Stimulated activated memory B cell treated with anti-CD40 and anti-IgM and Interleukin-4, amounts not matched to agents 10 μg/mL and 1 μg/mL and 100 μg/mL, for 72 hours (primary cell): ENCODE measurements at regions not wholly inside any gene's neighbourhood (a gene's known extent, or its start where the extent isn't known, plus 50 kb on each side); places are given as distances from the start of the nearest gene placed in this dataset.
A peak's percentile ranks its signal among the peaks of the same experiment; 100 is the strongest.
"Not testable (repeated sequence)": the region's sequence is repeated elsewhere in the genome, so short reads cannot be mapped to it uniquely, and the experiment has no call there.

Source experiments
- ATAC-seq: fragments of 150-1000 bp; cut with Tn5 transposase; 2 replicates; pipeline ENCODE4 v1.10.0; 2021
- H3K27ac Mint-ChIP-seq: one replicate; pipeline ENCODE4 v1.8.0; 2022; ENCODE audit warnings: mild to moderate bottlenecking, mixed read lengths
- H3K27me3 Mint-ChIP-seq: one replicate; pipeline ENCODE4 v1.8.0; 2022; ENCODE audit warnings: mixed read lengths
- H3K36me3 Mint-ChIP-seq: one replicate; pipeline ENCODE4 v1.8.0; 2022; ENCODE audit warnings: mixed read lengths
- H3K4me1 Mint-ChIP-seq: one replicate; pipeline ENCODE4 v1.8.0; 2022; ENCODE audit warnings: mixed read lengths
- H3K4me3 Mint-ChIP-seq: one replicate; pipeline ENCODE4 v1.8.0; 2022; ENCODE audit warnings: mild to moderate bottlenecking, moderate library complexity, mixed read lengths
- H3K9me3 Mint-ChIP-seq: one replicate; pipeline ENCODE4 v1.8.0; 2022; ENCODE audit warnings: mixed read lengths

- Mint-ChIP-seq H3K36me3 (no peaks in the 10 kb centered on the region), H3K4me3 (no peak overlapping the region), H3K27ac (no peak overlapping the region), H3K4me1 (no peaks in the 10 kb centered on the region), H3K27me3 (peaks cover 33% of the 10 kb centered on the region), H3K9me3 (no peaks in the 10 kb centered on the region)
- ATAC-seq: no peak
These were observed 105.6 kb upstream of the DLG1 start for GRCh38 chr3:197404030-197404429.

- ATAC-seq, H3K4me3 Mint-ChIP-seq, H3K9me3 Mint-ChIP-seq, H3K27ac Mint-ChIP-seq, H3K36me3 Mint-ChIP-seq: not testable (repeated sequence)
- Mint-ChIP-seq H3K4me1 (peaks cover 11% of the 10 kb centered on the region), H3K27me3 (peaks cover 26% of the 10 kb centered on the region)
These were observed 104.0 kb upstream of the DLG1 start for GRCh38 chr3:197402401-197402800.

GRCh38 chr3:197399486-197399885 is 101.1 kb upstream of the DLG1 start:
- Mint-ChIP-seq H3K36me3 (no peaks in the 10 kb centered on the region), H3K27ac (no peak overlapping the region), H3K4me3 (no peak overlapping the region), H3K9me3 (no peaks in the 10 kb centered on the region), H3K4me1 (peaks cover 19% of the 10 kb centered on the region), H3K27me3 (peaks cover 44% of the 10 kb centered on the region)
- ATAC-seq: no peak

GRCh38 chr3:197398286-197398878 is 100.0 kb upstream of the DLG1 start:
- H3K27ac Mint-ChIP-seq: no peak overlapping the region
- no peak for ATAC-seq

GRCh38 chr3:197397838-197398237 is 99.4 kb upstream of the DLG1 start:
- no peaks in the 10 kb centered on the region for H3K36me3 Mint-ChIP-seq
- peaks cover 51% of the 10 kb centered on the region for H3K27me3 Mint-ChIP-seq
- H3K9me3 Mint-ChIP-seq: no peaks in the 10 kb centered on the region
- no peak overlapping the region for H3K4me3 Mint-ChIP-seq
- ATAC-seq: no peak
- H3K4me1 Mint-ChIP-seq: peaks cover 30% of the 10 kb centered on the region
- H3K27ac Mint-ChIP-seq: no peak overlapping the region

More at GRCh38 chr3:197398286-197398878, 100.0 kb upstream of the DLG1 start:
- H3K9me3 Mint-ChIP-seq: no peaks in the 10 kb centered on the region
- H3K36me3 Mint-ChIP-seq: no peaks in the 10 kb centered on the region
- no peak overlapping the region for H3K4me3 Mint-ChIP-seq
- H3K27me3 Mint-ChIP-seq: peaks cover 45% of the 10 kb centered on the region
- peaks cover 30% of the 10 kb centered on the region for H3K4me1 Mint-ChIP-seq

GRCh38 chr3:197394464-197395321 is 96.3 kb upstream of the DLG1 start:
- peaks cover 30% of the 10 kb centered on the region for H3K4me1 Mint-ChIP-seq
- H3K4me3 Mint-ChIP-seq: peak overlapping the region; percentile 49
- ATAC-seq: peak; percentile 98
- H3K36me3 Mint-ChIP-seq: no peaks in the 10 kb centered on the region
- peaks cover 51% of the 10 kb centered on the region for H3K27me3 Mint-ChIP-seq
- peak overlapping the region; percentile 93 for H3K27ac Mint-ChIP-seq
- no peaks in the 10 kb centered on the region for H3K9me3 Mint-ChIP-seq

GRCh38 chr3:197394126-197394463 is 95.7 kb upstream of the DLG1 start:
- peaks cover 51% of the 10 kb centered on the region for H3K27me3 Mint-ChIP-seq
- peak overlapping the region; percentile 93 for H3K27ac Mint-ChIP-seq
- H3K36me3 Mint-ChIP-seq, H3K9me3 Mint-ChIP-seq: not testable (repeated sequence)
- peaks cover 30% of the 10 kb centered on the region for H3K4me1 Mint-ChIP-seq
- ATAC-seq: peak; percentile 7
- H3K4me3 Mint-ChIP-seq: peak overlapping the region; percentile 49

- no peak for ATAC-seq
These were observed 95.3 kb upstream of the DLG1 start for GRCh38 chr3:197393711-197394110.

GRCh38 chr3:197392961-197393360 is 94.5 kb upstream of the DLG1 start:
- Mint-ChIP-seq H3K27me3 (peaks cover 50% of the 10 kb centered on the region), H3K4me3 (no peak overlapping the region), H3K36me3 (no peaks in the 10 kb centered on the region), H3K4me1 (peaks cover 21% of the 10 kb centered on the region), H3K27ac (no peak overlapping the region), H3K9me3 (no peaks in the 10 kb centered on the region)
- ATAC-seq: no peak

More at GRCh38 chr3:197393711-197394110, 95.3 kb upstream of the DLG1 start:
- peaks cover 51% of the 10 kb centered on the region for H3K27me3 Mint-ChIP-seq
- peaks cover 28% of the 10 kb centered on the region for H3K4me1 Mint-ChIP-seq
- H3K9me3 Mint-ChIP-seq: no peaks in the 10 kb centered on the region
- H3K36me3 Mint-ChIP-seq: no peaks in the 10 kb centered on the region
- peak overlapping the region; percentile 93 for H3K27ac Mint-ChIP-seq
- H3K4me3 Mint-ChIP-seq: no peak overlapping the region

GRCh38 chr3:197381371-197381770 is 83.0 kb upstream of the DLG1 start:
- Mint-ChIP-seq H3K9me3 (no peaks in the 10 kb centered on the region), H3K4me3 (no peak overlapping the region), H3K36me3 (no peaks in the 10 kb centered on the region), H3K4me1 (no peaks in the 10 kb centered on the region), H3K27ac (no peak overlapping the region), H3K27me3 (peaks cover 17% of the 10 kb centered on the region)
- ATAC-seq: no peak

- no peaks in the 10 kb centered on the region for H3K4me1 Mint-ChIP-seq
- H3K9me3 Mint-ChIP-seq: no peaks in the 10 kb centered on the region
- no peak overlapping the region for H3K27ac Mint-ChIP-seq
- H3K4me3 Mint-ChIP-seq: no peak overlapping the region
- H3K36me3 Mint-ChIP-seq: no peaks in the 10 kb centered on the region
- peaks cover 17% of the 10 kb centered on the region for H3K27me3 Mint-ChIP-seq
- peak; percentile 16 for ATAC-seq
These were observed 82.4 kb upstream of the DLG1 start for GRCh38 chr3:197380786-197381185.

- H3K27me3 Mint-ChIP-seq: peaks cover 17% of the 10 kb centered on the region
- H3K4me1 Mint-ChIP-seq: no peaks in the 10 kb centered on the region
- no peak overlapping the region for H3K27ac Mint-ChIP-seq
- no peaks in the 10 kb centered on the region for H3K36me3 Mint-ChIP-seq
- no peaks in the 10 kb centered on the region for H3K9me3 Mint-ChIP-seq
- ATAC-seq: no peak
- H3K4me3 Mint-ChIP-seq: no peak overlapping the region
These were observed 80.7 kb upstream of the DLG1 start for GRCh38 chr3:197378985-197379718.

- Mint-ChIP-seq H3K36me3 (no peaks in the 10 kb centered on the region), H3K9me3 (no peaks in the 10 kb centered on the region), H3K4me3 (no peak overlapping the region), H3K4me1 (no peaks in the 10 kb centered on the region), H3K27me3 (peaks cover 17% of the 10 kb centered on the region), H3K27ac (no peak overlapping the region)
- ATAC-seq: no peak
These were observed 78.5 kb upstream of the DLG1 start for GRCh38 chr3:197376735-197377555.

- Mint-ChIP-seq H3K9me3 (no peaks in the 10 kb centered on the region), H3K27ac (no peak overlapping the region), H3K36me3 (no peaks in the 10 kb centered on the region), H3K27me3 (peaks cover 17% of the 10 kb centered on the region), H3K4me3 (no peak overlapping the region), H3K4me1 (no peaks in the 10 kb centered on the region)
- ATAC-seq: no peak
These were observed 77.6 kb upstream of the DLG1 start for GRCh38 chr3:197376020-197376419.

- no peak overlapping the region for H3K4me3 Mint-ChIP-seq
- no peaks in the 10 kb centered on the region for H3K4me1 Mint-ChIP-seq
These were observed 76.6 kb upstream of the DLG1 start for GRCh38 chr3:197375001-197375441.

More at GRCh38 chr3:197375001-197375441, 76.6 kb upstream of the DLG1 start:
- Mint-ChIP-seq H3K36me3 (no peaks in the 10 kb centered on the region), H3K27ac (no peak overlapping the region), H3K27me3 (peaks cover 17% of the 10 kb centered on the region), H3K9me3 (no peaks in the 10 kb centered on the region)
- ATAC-seq: no peak
